ENCODE measurements at regions not wholly inside any gene's neighbourhood (a gene's known extent, or its start where the extent isn't known, plus 50 kb on each side); places are given as distances from the start of the nearest gene placed in this dataset. TPM values are rescaled to one million over a fixed set of nuclear protein-coding genes. Genes with fewer than 3 reads are reported as not detected.

Small RNA genes lying in the stretch of these regions (microRNA-seq; reads per million reads assigned to microRNA genes)
- gene MIR550A2 (not detected), gene MIR550B2 (not detected)

Measured in type B pancreatic cell (in vitro differentiated cells).